OCI-LY1 (cell line): ENCODE measurements at regions not wholly inside any gene's neighbourhood (a gene's known extent, or its start where the extent isn't known, plus 50 kb on each side); places are given as distances from the start of the nearest gene placed in this dataset.

Experiments
- H2AFZ ChIP-seq: fragments of 200-600 bp; sonication (generic), shearing (Covaris generic); 2 replicates; pipeline ENCODE4 v1.6.0; 2014; ENCODE audit warnings: antibody characterized with exemption, mild to moderate bottlenecking, low read length
- H3F3A ChIP-seq: fragments of 200-600 bp; sonication (generic), shearing (Covaris generic); 2 replicates; pipeline ENCODE4 v1.6.0; 2014; ENCODE audit warnings: mild to moderate bottlenecking, antibody characterized with exemption, low read length, moderate library complexity; ENCODE audit not compliant: insufficient read depth
- H3K27ac ChIP-seq: fragments of 200-600 bp; sonication (generic); 2 replicates; pipeline ENCODE4 v1.5.1; 2014; ENCODE audit warnings: low read length, mixed run types, mild to moderate bottlenecking, low read depth; ENCODE audit not compliant: poor library complexity, severe bottlenecking
- H3K27me3 ChIP-seq: fragments of 200-600 bp; sonication (generic); 2 replicates; pipeline ENCODE4 v1.6.0; 2014; ENCODE audit warnings: antibody characterized with exemption, mild to moderate bottlenecking, low read length, moderate library complexity; ENCODE audit not compliant: insufficient read depth
- H3K36me3 ChIP-seq: fragments of 200-600 bp; sonication (generic); 2 replicates; pipeline ENCODE4 v1.6.1; 2014; ENCODE audit warnings: mild to moderate bottlenecking, antibody characterized with exemption, low read length, moderate library complexity, mixed read lengths; ENCODE audit not compliant: insufficient read depth
- H3K4me1 ChIP-seq: fragments of 200-600 bp; sonication (generic); 2 replicates; pipeline ENCODE4 v1.5.1; 2014; ENCODE audit warnings: mild to moderate bottlenecking, low read length, moderate library complexity; ENCODE audit not compliant: insufficient read depth, severe bottlenecking
- H3K4me2 ChIP-seq: fragments of 200-600 bp; sonication (generic), shearing (Covaris generic); 2 replicates; pipeline ENCODE4 v1.6.1; 2014; ENCODE audit warnings: low read length
- H3K4me3 ChIP-seq: fragments of 200-600 bp; sonication (generic); 2 replicates; pipeline ENCODE4 v1.5.1; 2014; ENCODE audit warnings: low read length, low read depth, mild to moderate bottlenecking, mixed read lengths; ENCODE audit not compliant: poor library complexity, severe bottlenecking
- H3K79me2 ChIP-seq: fragments of 200-600 bp; shearing (Covaris generic); 2 replicates; pipeline ENCODE4 v1.6.1; 2016; ENCODE audit warnings: mixed run types, low read length, mixed read lengths; ENCODE audit not compliant: insufficient read depth
- H3K9ac ChIP-seq: fragments of 200-600 bp; sonication (generic), shearing (Covaris generic); 2 replicates; pipeline ENCODE4 v1.6.1; 2014; ENCODE audit warnings: mild to moderate bottlenecking, low read length, mixed read lengths
- H3K9me2 ChIP-seq: fragments of 200-600 bp; sonication (generic), shearing (Covaris generic); 2 replicates; pipeline ENCODE4 v1.6.1; 2014; ENCODE audit warnings: low read depth, mild to moderate bottlenecking, low read length, mixed read lengths
- H3K9me3 ChIP-seq: fragments of 200-600 bp; shearing (Covaris generic); 2 replicates; pipeline ENCODE4 v1.6.1; 2014; ENCODE audit warnings: low read length, mixed read lengths
- H4K20me1 ChIP-seq: fragments of 200-600 bp; sonication (generic), shearing (Covaris generic); 2 replicates; pipeline ENCODE4 v1.6.0; 2016; ENCODE audit warnings: mild to moderate bottlenecking, low read length; ENCODE audit not compliant: insufficient read depth
- EZH2 ChIP-seq: fragments of 200-600 bp; sonication (generic), shearing (Covaris generic); IDR thresholded peaks from 2 replicates; pipeline ENCODE4 v1.8.0; 2017; ENCODE audit warnings: borderline replicate concordance, mixed run types, mild to moderate bottlenecking, antibody characterized with exemption, low read length, moderate library complexity, mixed read lengths
- TF ChIP-seq, protein P1 (sequence below): fragments of 200-600 bp; sonication (generic), shearing (Covaris generic); IDR thresholded peaks from 2 replicates; pipeline ENCODE4 v1.5.1; 2017; ENCODE audit warnings: mild to moderate bottlenecking, antibody characterized with exemption, low read length, moderate library complexity, mixed read lengths

DNA sequence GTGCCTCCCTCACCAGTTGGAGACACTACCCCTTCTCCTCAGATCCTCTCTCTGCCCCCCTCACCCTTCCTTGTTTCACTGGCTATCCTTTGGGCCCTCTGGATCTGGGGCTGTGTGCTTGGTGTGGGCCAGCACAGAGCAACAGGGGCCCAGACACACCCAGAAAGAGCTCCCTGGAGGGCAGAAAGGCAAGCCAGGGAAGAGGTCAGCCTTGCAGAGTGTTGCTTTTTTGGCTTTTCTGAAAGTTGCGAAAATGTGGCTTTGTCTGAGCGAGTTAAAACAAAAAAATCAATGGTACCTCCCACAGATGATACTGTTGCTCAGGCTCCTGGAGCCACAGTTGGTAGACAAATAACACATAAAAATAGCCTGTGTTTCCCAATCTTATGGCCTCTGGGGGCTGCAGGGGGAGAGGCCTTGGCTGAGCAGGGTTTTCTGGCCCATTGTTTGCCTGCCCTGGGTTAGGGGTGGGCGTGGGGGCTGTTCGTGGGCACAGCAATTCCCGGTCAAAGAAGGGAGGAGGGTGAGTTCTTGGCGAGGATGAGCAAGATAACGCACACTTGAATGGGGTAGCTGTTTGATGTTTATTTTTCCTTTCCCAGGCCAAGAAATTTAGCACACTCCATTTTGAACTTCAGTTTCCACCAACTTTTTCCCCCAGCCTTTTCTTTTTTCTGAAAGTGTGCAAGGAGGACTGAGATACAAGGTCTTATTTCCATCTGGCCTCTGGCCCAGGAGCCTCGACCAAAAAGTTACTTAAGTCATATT lies 167.0 kb upstream of the HAAO start:
- H3K4me2 ChIP-seq: no peak overlapping the region
- no peak for TF ChIP-seq EZH2
- TF ChIP-seq, protein P1, sequence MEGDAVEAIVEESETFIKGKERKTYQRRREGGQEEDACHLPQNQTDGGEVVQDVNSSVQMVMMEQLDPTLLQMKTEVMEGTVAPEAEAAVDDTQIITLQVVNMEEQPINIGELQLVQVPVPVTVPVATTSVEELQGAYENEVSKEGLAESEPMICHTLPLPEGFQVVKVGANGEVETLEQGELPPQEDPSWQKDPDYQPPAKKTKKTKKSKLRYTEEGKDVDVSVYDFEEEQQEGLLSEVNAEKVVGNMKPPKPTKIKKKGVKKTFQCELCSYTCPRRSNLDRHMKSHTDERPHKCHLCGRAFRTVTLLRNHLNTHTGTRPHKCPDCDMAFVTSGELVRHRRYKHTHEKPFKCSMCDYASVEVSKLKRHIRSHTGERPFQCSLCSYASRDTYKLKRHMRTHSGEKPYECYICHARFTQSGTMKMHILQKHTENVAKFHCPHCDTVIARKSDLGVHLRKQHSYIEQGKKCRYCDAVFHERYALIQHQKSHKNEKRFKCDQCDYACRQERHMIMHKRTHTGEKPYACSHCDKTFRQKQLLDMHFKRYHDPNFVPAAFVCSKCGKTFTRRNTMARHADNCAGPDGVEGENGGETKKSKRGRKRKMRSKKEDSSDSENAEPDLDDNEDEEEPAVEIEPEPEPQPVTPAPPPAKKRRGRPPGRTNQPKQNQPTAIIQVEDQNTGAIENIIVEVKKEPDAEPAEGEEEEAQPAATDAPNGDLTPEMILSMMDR: no peak
- H3K9me3 ChIP-seq: no peaks in the 10 kb centered on the region
- no peaks in the 10 kb centered on the region for H3F3A ChIP-seq
- H3K27me3 ChIP-seq: no peaks in the 10 kb centered on the region; the same call in 1 of the 2 replicates
- peaks cover 31% of the 10 kb centered on the region for H3K4me1 ChIP-seq
- no peaks in the 10 kb centered on the region for H3K36me3 ChIP-seq
- H3K4me3 ChIP-seq: no peak overlapping the region
- H2AFZ ChIP-seq: no peak overlapping the region
- H4K20me1 ChIP-seq: no peaks in the 10 kb centered on the region
- H3K9me2 ChIP-seq: no peaks in the 10 kb centered on the region
- H3K79me2 ChIP-seq: no peaks in the 10 kb centered on the region
- no peak overlapping the region for H3K27ac ChIP-seq
- H3K9ac ChIP-seq: no peak overlapping the region

DNA sequence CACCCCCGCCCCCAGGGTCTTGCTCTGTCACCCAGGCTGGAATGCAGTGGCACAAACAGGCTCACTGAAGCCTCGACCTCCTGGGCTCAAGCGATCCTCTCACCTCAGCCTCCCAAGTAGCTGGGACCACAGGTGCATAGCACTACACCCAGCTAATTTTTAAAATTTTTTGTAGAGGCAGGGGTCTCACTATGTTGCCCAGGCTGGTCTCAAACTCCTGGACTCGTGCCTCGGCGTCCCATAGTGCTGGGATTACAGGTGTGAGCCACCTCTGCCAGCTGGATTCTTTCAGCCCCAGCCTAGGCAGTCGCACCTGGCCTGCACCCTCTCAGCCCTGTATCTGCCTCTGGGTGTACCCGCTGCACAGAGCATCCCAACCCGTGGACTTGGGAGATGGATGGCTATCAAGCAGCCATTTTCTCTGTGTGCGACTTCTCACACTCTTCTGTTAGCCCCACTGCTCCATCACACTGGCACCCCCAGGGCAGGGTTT lies 166.4 kb upstream of the HAAO start:
- Histone ChIP-seq H3F3A (no peaks in the 10 kb centered on the region), H2AFZ (no peak overlapping the region), H3K36me3 (no peaks in the 10 kb centered on the region), H3K4me1 (peaks cover 31% of the 10 kb centered on the region), H3K4me3 (no peak overlapping the region), H3K9me3 (no peaks in the 10 kb centered on the region), H4K20me1 (no peaks in the 10 kb centered on the region), H3K9ac (no peak overlapping the region), H3K9me2 (no peaks in the 10 kb centered on the region), H3K79me2 (no peaks in the 10 kb centered on the region), H3K4me2 (no peak overlapping the region), H3K27me3 (no peaks in the 10 kb centered on the region; the same call in 1 of the 2 replicates), H3K27ac (no peak overlapping the region)
- no peak for TF ChIP-seq EZH2
- TF ChIP-seq, protein P1: no peak

DNA sequence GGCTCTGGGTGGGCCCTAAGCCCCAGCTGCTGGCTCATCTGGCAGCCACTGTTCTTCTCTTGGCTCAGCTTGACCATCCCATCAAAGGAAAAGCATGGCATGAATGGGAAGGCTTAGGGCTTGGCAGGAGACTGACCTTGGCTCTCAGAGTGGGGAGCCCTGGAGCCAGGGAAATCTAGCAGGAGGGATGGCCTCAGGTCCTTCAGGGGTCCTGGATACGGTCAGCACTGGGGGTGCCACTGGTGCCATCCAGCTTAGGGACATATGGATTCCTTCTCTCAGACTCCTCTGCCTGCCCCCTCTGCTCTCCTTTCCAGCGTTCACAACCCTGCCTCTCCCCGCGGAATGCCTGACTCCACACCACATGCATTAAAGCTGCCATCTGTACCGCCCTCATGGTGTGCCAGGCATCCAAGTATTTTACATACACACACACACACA lies 165.5 kb upstream of the HAAO start:
- H3K4me2 ChIP-seq: no peak overlapping the region
- no peaks in the 10 kb centered on the region for H3K9me3 ChIP-seq
- no peak overlapping the region for H3K27ac ChIP-seq
- no peaks in the 10 kb centered on the region for H3K9me2 ChIP-seq
- peaks cover 28% of the 10 kb centered on the region for H3K4me1 ChIP-seq
- TF ChIP-seq, protein P1: no peak
- no peak for TF ChIP-seq EZH2
- no peaks in the 10 kb centered on the region for H4K20me1 ChIP-seq
- H3K4me3 ChIP-seq: no peak overlapping the region
- no peak overlapping the region for H3K9ac ChIP-seq
- H3K36me3 ChIP-seq: no peaks in the 10 kb centered on the region
- no peaks in the 10 kb centered on the region for H3K79me2 ChIP-seq
- H3F3A ChIP-seq: no peaks in the 10 kb centered on the region
- no peak overlapping the region for H2AFZ ChIP-seq
- H3K27me3 ChIP-seq: no peaks in the 10 kb centered on the region; the same call in 1 of the 2 replicates
